Astrocyte of the cerebellum (primary cell): ENCODE measurements at regions not wholly inside any gene's neighbourhood (a gene's known extent, or its start where the extent isn't known, plus 50 kb on each side); places are given as distances from the start of the nearest gene placed in this dataset.
"Not testable (repeated sequence)": the region's sequence is repeated elsewhere in the genome, so short reads cannot be mapped to it uniquely, and the experiment has no call there.

Experiments
- DNase-seq: peaks from one replicate; pipeline ENCODE4 v3.0.0-alpha.2; 2011; ENCODE audit warnings: low read depth
- H3K4me3 ChIP-seq: 2 replicates; pipeline ENCODE4 v1.5.1; 2011; ENCODE audit warnings: mild to moderate bottlenecking, low read depth, low read length, moderate library complexity
- in situ Hi-C: cut with HindIII; loops from 2 replicates; pipeline ENCODE4 v1.10.0; 2017; ENCODE audit warnings: low sequenced_read_pairs
- TF ChIP-seq, protein P1 (sequence below): IDR thresholded peaks from 2 replicates; pipeline ENCODE4 v1.5.1; 2012; ENCODE audit warnings: low read length, low read depth, moderate library complexity, mild to moderate bottlenecking; ENCODE audit errors: missing control alignments

DNA sequence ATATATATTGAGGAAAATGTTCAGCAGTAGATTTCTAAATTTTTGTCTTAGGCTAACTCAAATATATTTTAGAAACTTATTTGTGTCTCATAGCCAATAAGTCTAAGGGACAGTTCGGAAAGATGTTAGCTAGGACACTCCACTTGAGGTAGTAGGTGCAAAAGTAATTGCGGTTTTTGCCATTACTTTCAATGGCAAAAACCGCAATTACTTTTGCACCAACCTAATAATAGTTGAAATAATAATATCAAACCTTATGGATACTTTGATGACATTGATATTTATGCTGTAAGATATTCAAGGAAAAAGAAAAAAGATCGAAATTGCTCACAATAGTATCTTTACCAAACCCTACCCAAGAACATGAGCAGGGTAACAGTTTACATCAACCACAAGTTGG, 555.5 kb upstream of the ST8SIA4 start:
- no peak for DNase-seq
- no peak overlapping the region for H3K4me3 ChIP-seq
- TF ChIP-seq, protein P1, sequence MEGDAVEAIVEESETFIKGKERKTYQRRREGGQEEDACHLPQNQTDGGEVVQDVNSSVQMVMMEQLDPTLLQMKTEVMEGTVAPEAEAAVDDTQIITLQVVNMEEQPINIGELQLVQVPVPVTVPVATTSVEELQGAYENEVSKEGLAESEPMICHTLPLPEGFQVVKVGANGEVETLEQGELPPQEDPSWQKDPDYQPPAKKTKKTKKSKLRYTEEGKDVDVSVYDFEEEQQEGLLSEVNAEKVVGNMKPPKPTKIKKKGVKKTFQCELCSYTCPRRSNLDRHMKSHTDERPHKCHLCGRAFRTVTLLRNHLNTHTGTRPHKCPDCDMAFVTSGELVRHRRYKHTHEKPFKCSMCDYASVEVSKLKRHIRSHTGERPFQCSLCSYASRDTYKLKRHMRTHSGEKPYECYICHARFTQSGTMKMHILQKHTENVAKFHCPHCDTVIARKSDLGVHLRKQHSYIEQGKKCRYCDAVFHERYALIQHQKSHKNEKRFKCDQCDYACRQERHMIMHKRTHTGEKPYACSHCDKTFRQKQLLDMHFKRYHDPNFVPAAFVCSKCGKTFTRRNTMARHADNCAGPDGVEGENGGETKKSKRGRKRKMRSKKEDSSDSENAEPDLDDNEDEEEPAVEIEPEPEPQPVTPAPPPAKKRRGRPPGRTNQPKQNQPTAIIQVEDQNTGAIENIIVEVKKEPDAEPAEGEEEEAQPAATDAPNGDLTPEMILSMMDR, result no peak
- in situ Hi-C loops, result no loop called here

DNA sequence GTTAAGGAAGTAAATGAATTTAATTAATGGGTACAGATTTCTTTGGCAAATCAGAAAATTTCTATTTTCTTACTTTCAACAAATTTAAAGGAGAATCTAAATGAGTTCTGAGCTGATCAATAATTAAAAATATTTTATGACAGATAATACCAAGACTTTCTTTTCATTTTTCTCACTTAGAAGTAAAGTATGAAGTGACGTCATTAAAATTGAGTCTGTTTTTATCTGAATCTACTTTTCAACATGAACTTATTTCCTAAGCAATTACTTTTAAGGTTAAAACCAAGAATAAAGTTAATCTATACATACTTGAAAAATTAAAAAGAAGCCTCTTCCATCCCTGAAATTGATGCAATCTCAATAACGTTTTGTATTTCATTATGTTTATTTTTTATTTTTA, 552.8 kb upstream of the ST8SIA4 start:
- TF ChIP-seq, protein P1, result no peak
- DNase-seq, result no peak
- H3K4me3 ChIP-seq, result no peak overlapping the region
- in situ Hi-C loops, result no loop called here

DNA sequence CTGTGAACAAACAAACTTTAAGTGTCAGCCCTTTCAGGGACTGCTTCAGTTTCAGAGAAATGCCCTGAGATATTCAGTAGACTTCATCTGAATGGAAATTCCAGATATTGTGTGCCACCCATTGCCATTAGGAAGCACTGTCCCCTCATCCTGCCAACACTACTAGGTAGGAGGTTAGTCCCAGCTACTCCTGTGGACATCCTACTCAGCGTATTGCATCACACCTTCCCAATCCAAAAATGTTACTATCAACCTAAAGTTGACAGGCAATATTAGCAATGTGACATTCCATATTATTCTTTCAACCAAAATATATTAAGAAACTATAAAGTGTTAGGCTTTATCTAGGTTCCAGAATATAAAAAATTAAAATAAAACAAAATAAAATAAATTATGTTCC, 552.0 kb upstream of the ST8SIA4 start:
- no peak for DNase-seq
- TF ChIP-seq, protein P1, result no peak
- in situ Hi-C loops, result no loop called here
- H3K4me3 ChIP-seq, result no peak overlapping the region

DNA sequence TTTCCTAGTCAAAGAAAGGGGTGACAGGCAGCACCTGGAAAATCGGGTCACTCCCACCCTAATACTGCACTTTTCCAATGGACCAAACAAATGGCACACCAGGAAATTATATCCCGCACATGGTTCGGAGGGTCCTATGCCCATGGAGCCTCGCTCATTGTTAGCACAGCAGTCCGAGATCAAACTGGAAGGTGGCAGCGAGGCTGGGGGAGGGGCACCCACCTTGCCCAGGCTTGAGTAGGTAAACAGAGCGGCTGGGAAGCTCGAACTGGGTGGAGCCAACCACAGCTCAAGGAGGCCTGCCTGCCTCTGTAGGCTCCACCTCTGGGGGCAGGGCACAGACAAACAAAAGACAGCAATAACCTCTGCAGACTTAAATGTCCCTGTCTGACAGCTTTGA, 539.2 kb upstream of the ST8SIA4 start:
- in situ Hi-C loops, H3K4me3 ChIP-seq, DNase-seq: not testable (repeated sequence)

DNA sequence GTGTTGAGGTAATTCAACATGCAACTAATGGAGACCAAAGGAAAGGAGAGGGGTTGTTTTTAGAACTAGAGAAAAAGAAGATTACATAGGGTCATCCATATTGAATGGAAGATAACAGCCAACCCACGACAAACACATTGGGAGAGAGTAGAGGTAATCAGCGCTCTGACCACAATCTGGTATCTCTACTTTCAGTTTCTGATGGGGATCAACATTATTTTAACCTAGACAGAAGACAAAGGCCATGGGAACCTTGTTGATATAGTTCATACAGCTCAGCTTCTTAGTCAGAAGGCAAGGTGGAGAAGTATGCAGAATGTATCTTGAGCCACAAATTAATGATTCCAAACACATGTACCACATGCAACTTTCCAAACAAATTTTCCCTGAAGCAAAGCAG, 537.1 kb upstream of the ST8SIA4 start:
- H3K4me3 ChIP-seq, result no peak overlapping the region
- in situ Hi-C loops, result no loop called here
- TF ChIP-seq, protein P1, result no peak
- DNase-seq, result no peak

DNA sequence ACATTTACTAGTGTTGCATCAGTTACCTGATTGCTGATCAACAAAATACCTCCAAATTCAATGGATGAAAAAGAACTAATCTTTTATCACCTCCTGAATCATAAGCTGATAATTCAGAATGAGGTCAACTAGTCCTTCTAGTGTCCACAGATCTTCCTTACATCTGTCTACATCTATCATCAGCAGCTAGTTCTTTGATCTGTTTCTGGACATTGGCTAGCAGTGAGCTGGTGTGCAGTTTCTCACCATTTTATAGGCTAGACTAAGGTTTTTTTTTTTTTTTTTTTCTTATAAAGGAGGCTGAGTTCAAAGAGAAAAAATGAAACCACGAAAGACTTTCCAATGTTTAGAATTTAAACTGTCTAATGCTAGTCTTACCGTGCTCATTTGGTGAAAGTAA, 534.3 kb upstream of the ST8SIA4 start:
- in situ Hi-C loops, result no loop called here
- H3K4me3 ChIP-seq, result no peak overlapping the region
- no peak for DNase-seq
- TF ChIP-seq, protein P1, result no peak

DNA sequence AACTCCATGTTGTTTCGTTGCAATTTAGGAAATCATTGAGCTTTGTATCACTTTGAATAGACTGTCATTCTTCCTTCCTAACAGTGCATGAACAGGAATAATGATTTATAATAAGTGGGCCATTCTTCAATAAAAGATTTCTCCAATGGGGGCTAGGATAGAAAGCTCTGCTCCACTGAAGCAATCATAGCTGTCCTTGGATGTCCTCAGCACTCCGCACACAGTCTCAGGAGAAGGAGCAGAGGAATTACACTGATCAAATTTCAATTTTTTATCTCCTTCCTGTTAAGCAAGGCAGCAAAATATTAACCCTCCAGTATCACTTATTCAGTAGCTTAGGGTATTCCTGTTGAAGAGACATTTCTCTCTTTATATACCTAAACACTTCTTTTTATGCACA, 532.7 kb upstream of the ST8SIA4 start:
- in situ Hi-C loops, result no loop called here
- H3K4me3 ChIP-seq, result no peak overlapping the region
- no peak for DNase-seq
- TF ChIP-seq, protein P1, result no peak
